ENCODE measurements at regions not wholly inside any gene's neighbourhood (a gene's known extent, or its start where the extent isn't known, plus 50 kb on each side); places are given as distances from the start of the nearest gene placed in this dataset.

- Histone ChIP-seq H3K4me1 (ENCODE audit: control insufficient read depth, insufficient read depth, low read length, poor library complexity, severe bottlenecking) (no peaks in the 10 kb centered on the region), H3K36me3 (ENCODE audit: control insufficient read depth, insufficient read depth, low read length) (no peaks in the 10 kb centered on the region), H3K9me3 (ENCODE audit: control insufficient read depth, low read length) (no peaks in the 10 kb centered on the region), H3K27me3 (replicated peaks; ENCODE audit: control insufficient read depth, insufficient read depth, low read length, poor library complexity, severe bottlenecking) (no peaks in the 10 kb centered on the region), H3K27ac (ENCODE audit: insufficient read depth, low read length, poor library complexity, severe bottlenecking) (no peak overlapping the region), H3K4me3 (ENCODE audit: insufficient read depth, low read depth, low read length, poor library complexity, severe bottlenecking) (no peak overlapping the region)
- DNase-seq, result no peak
Measured at GRCh38 chr4:153062652-153063168, 126.6 kb downstream of the FHDC1 start.

- Histone ChIP-seq H3K4me3 (ENCODE audit: insufficient read depth, low read depth, low read length, poor library complexity, severe bottlenecking) (no peak overlapping the region), H3K27me3 (replicated peaks; ENCODE audit: control insufficient read depth, insufficient read depth, low read length, poor library complexity, severe bottlenecking) (no peaks in the 10 kb centered on the region), H3K4me1 (ENCODE audit: control insufficient read depth, insufficient read depth, low read length, poor library complexity, severe bottlenecking) (no peaks in the 10 kb centered on the region), H3K27ac (ENCODE audit: insufficient read depth, low read length, poor library complexity, severe bottlenecking) (no peak overlapping the region), H3K9me3 (ENCODE audit: control insufficient read depth, low read length) (no peaks in the 10 kb centered on the region), H3K36me3 (ENCODE audit: control insufficient read depth, insufficient read depth, low read length) (no peaks in the 10 kb centered on the region)
- no peak for DNase-seq
Measured at GRCh38 chr4:153063490-153063889, 127.4 kb downstream of the FHDC1 start.

- DNase-seq, result no peak
- no peak overlapping the region for H3K27ac ChIP-seq (ENCODE audit: insufficient read depth, low read length, poor library complexity, severe bottlenecking)
- H3K27me3 ChIP-seq (replicated peaks; ENCODE audit: control insufficient read depth, insufficient read depth, low read length, poor library complexity, severe bottlenecking), result no peaks in the 10 kb centered on the region
- H3K4me1 ChIP-seq (ENCODE audit: control insufficient read depth, insufficient read depth, low read length, poor library complexity, severe bottlenecking), result no peaks in the 10 kb centered on the region
- no peaks in the 10 kb centered on the region for H3K36me3 ChIP-seq (ENCODE audit: control insufficient read depth, insufficient read depth, low read length)
- H3K4me3 ChIP-seq (ENCODE audit: insufficient read depth, low read depth, low read length, poor library complexity, severe bottlenecking), result no peak overlapping the region
- no peaks in the 10 kb centered on the region for H3K9me3 ChIP-seq (ENCODE audit: control insufficient read depth, low read length)
Measured at GRCh38 chr4:153064571-153064970, 128.4 kb downstream of the FHDC1 start.

GRCh38 chr4:153065276-153065675 is 129.2 kb downstream of the FHDC1 start:
- Histone ChIP-seq H3K27ac (ENCODE audit: insufficient read depth, low read length, poor library complexity, severe bottlenecking) (no peak overlapping the region), H3K4me1 (ENCODE audit: control insufficient read depth, insufficient read depth, low read length, poor library complexity, severe bottlenecking) (no peaks in the 10 kb centered on the region), H3K9me3 (ENCODE audit: control insufficient read depth, low read length) (no peaks in the 10 kb centered on the region), H3K36me3 (ENCODE audit: control insufficient read depth, insufficient read depth, low read length) (no peaks in the 10 kb centered on the region), H3K27me3 (replicated peaks; ENCODE audit: control insufficient read depth, insufficient read depth, low read length, poor library complexity, severe bottlenecking) (no peaks in the 10 kb centered on the region), H3K4me3 (ENCODE audit: insufficient read depth, low read depth, low read length, poor library complexity, severe bottlenecking) (no peak overlapping the region)
- no peak for DNase-seq

GRCh38 chr4:153067376-153067775 is 131.3 kb downstream of the FHDC1 start:
- no peaks in the 10 kb centered on the region for H3K9me3 ChIP-seq (ENCODE audit: control insufficient read depth, low read length)
- H3K4me1 ChIP-seq (ENCODE audit: control insufficient read depth, insufficient read depth, low read length, poor library complexity, severe bottlenecking), result no peaks in the 10 kb centered on the region
- no peaks in the 10 kb centered on the region for H3K36me3 ChIP-seq (ENCODE audit: control insufficient read depth, insufficient read depth, low read length)
- H3K27me3 ChIP-seq (replicated peaks; ENCODE audit: control insufficient read depth, insufficient read depth, low read length, poor library complexity, severe bottlenecking), result no peaks in the 10 kb centered on the region
- no peak for DNase-seq
- no peak overlapping the region for H3K27ac ChIP-seq (ENCODE audit: insufficient read depth, low read length, poor library complexity, severe bottlenecking)
- no peak overlapping the region for H3K4me3 ChIP-seq (ENCODE audit: insufficient read depth, low read depth, low read length, poor library complexity, severe bottlenecking)

- no peaks in the 10 kb centered on the region for H3K36me3 ChIP-seq (ENCODE audit: control insufficient read depth, insufficient read depth, low read length)
- no peak overlapping the region for H3K27ac ChIP-seq (ENCODE audit: insufficient read depth, low read length, poor library complexity, severe bottlenecking)
- no peaks in the 10 kb centered on the region for H3K9me3 ChIP-seq (ENCODE audit: control insufficient read depth, low read length)
- no peak for DNase-seq
- no peak overlapping the region for H3K4me3 ChIP-seq (ENCODE audit: insufficient read depth, low read depth, low read length, poor library complexity, severe bottlenecking)
- H3K4me1 ChIP-seq (ENCODE audit: control insufficient read depth, insufficient read depth, low read length, poor library complexity, severe bottlenecking), result no peaks in the 10 kb centered on the region
- no peaks in the 10 kb centered on the region for H3K27me3 ChIP-seq (replicated peaks; ENCODE audit: control insufficient read depth, insufficient read depth, low read length, poor library complexity, severe bottlenecking)
Measured at GRCh38 chr4:153068751-153069150, 132.6 kb downstream of the FHDC1 start.

- Histone ChIP-seq H3K4me3 (ENCODE audit: insufficient read depth, low read depth, low read length, poor library complexity, severe bottlenecking) (no peak overlapping the region), H3K9me3 (ENCODE audit: control insufficient read depth, low read length) (no peaks in the 10 kb centered on the region), H3K36me3 (ENCODE audit: control insufficient read depth, insufficient read depth, low read length) (no peaks in the 10 kb centered on the region), H3K4me1 (ENCODE audit: control insufficient read depth, insufficient read depth, low read length, poor library complexity, severe bottlenecking) (no peaks in the 10 kb centered on the region), H3K27ac (ENCODE audit: insufficient read depth, low read length, poor library complexity, severe bottlenecking) (no peak overlapping the region), H3K27me3 (replicated peaks; ENCODE audit: control insufficient read depth, insufficient read depth, low read length, poor library complexity, severe bottlenecking) (no peaks in the 10 kb centered on the region)
- no peak for DNase-seq
Measured at GRCh38 chr4:153071958-153072598, 132.2 kb upstream of the TRIM2 start.

GRCh38 chr4:153072661-153073060 is 131.6 kb upstream of the TRIM2 start:
- H3K4me1 ChIP-seq (ENCODE audit: control insufficient read depth, insufficient read depth, low read length, poor library complexity, severe bottlenecking), result no peaks in the 10 kb centered on the region
- H3K27ac ChIP-seq (ENCODE audit: insufficient read depth, low read length, poor library complexity, severe bottlenecking), result no peak overlapping the region
- DNase-seq, result no peak
- no peaks in the 10 kb centered on the region for H3K36me3 ChIP-seq (ENCODE audit: control insufficient read depth, insufficient read depth, low read length)
- no peak overlapping the region for H3K4me3 ChIP-seq (ENCODE audit: insufficient read depth, low read depth, low read length, poor library complexity, severe bottlenecking)
- no peaks in the 10 kb centered on the region for H3K9me3 ChIP-seq (ENCODE audit: control insufficient read depth, low read length)
- H3K27me3 ChIP-seq (replicated peaks; ENCODE audit: control insufficient read depth, insufficient read depth, low read length, poor library complexity, severe bottlenecking), result no peaks in the 10 kb centered on the region

GRCh38 chr4:153074486-153074885 is 129.8 kb upstream of the TRIM2 start:
- H3K27ac ChIP-seq (ENCODE audit: insufficient read depth, low read length, poor library complexity, severe bottlenecking), result no peak overlapping the region

GRCh38 chr4:153074936-153075630 is 129.2 kb upstream of the TRIM2 start:
- Histone ChIP-seq H3K27me3 (replicated peaks; ENCODE audit: control insufficient read depth, insufficient read depth, low read length, poor library complexity, severe bottlenecking) (no peaks in the 10 kb centered on the region), H3K4me1 (ENCODE audit: control insufficient read depth, insufficient read depth, low read length, poor library complexity, severe bottlenecking) (peaks cover 3% of the 10 kb centered on the region), H3K9me3 (ENCODE audit: control insufficient read depth, low read length) (no peaks in the 10 kb centered on the region), H3K36me3 (ENCODE audit: control insufficient read depth, insufficient read depth, low read length) (no peaks in the 10 kb centered on the region), H3K27ac (ENCODE audit: insufficient read depth, low read length, poor library complexity, severe bottlenecking) (no peak overlapping the region), H3K4me3 (ENCODE audit: insufficient read depth, low read depth, low read length, poor library complexity, severe bottlenecking) (no peak overlapping the region)
- DNase-seq, result no peak

More at GRCh38 chr4:153074486-153074885, 129.8 kb upstream of the TRIM2 start:
- H3K4me3 ChIP-seq (ENCODE audit: insufficient read depth, low read depth, low read length, poor library complexity, severe bottlenecking), result no peak overlapping the region
- H3K27me3 ChIP-seq (replicated peaks; ENCODE audit: control insufficient read depth, insufficient read depth, low read length, poor library complexity, severe bottlenecking), result no peaks in the 10 kb centered on the region
- no peaks in the 10 kb centered on the region for H3K4me1 ChIP-seq (ENCODE audit: control insufficient read depth, insufficient read depth, low read length, poor library complexity, severe bottlenecking)
- H3K9me3 ChIP-seq (ENCODE audit: control insufficient read depth, low read length), result no peaks in the 10 kb centered on the region
- no peak for DNase-seq
- H3K36me3 ChIP-seq (ENCODE audit: control insufficient read depth, insufficient read depth, low read length), result no peaks in the 10 kb centered on the region

All from effector memory CD4-positive, alpha-beta T cell (primary cell).